ENCODE measurements at regions not wholly inside any gene's neighbourhood (a gene's known extent, or its start where the extent isn't known, plus 50 kb on each side); places are given as distances from the start of the nearest gene placed in this dataset.

- H3K27ac ChIP-seq (ENCODE audit: insufficient read depth, low read depth, low read length), result no peak overlapping the region
- dilution Hi-C loops (cut with MboI; ENCODE audit: extremely low pct_ligation_motif_present, low sequenced_read_pairs), result no loop called here
- no peak for TF ChIP-seq GATA2 (IDR thresholded peaks at IDR 0.05; ENCODE audit: insufficient read depth, insufficient read length, low read depth, low read length)
- no peak for TF ChIP-seq POLR2AphosphoS5 (IDR thresholded peaks at IDR 0.05; ENCODE audit: insufficient read depth, low read depth, low read length)
- no peak for TF ChIP-seq FOS (IDR thresholded peaks at IDR 0.05; ENCODE audit: borderline replicate concordance, insufficient read depth, low read length)
- TF ChIP-seq MYC (IDR thresholded peaks at IDR 0.05; ENCODE audit: low read depth, low read length), result no peak
- no peak for TF ChIP-seq EZH2 (IDR thresholded peaks at IDR 0.05; ENCODE audit: borderline replicate concordance, low read depth, low read length, severe bottlenecking)
- no peak for TF ChIP-seq POLR2A (IDR thresholded peaks at IDR 0.05; ENCODE audit: low read depth, low read length)
- no peak for TF ChIP-seq CTCF (IDR thresholded peaks at IDR 0.05; ENCODE audit: extremely low read depth in 1 of 2, insufficient read depth in 1 of 2, low read depth in 1 of 2, low read length in 2 of 2)
- TF ChIP-seq MAX (IDR thresholded peaks at IDR 0.05; ENCODE audit: insufficient read depth, insufficient read length), result no peak
- TF ChIP-seq JUN (IDR thresholded peaks at IDR 0.05; ENCODE audit: borderline replicate concordance, insufficient read depth, insufficient read length, low read depth), result no peak
- FAIRE-seq (no peak), DNase-seq (ENCODE audit: low read depth, low spot score) (no peak)
- no peaks in the 10 kb centered on the region for H3K79me2 ChIP-seq (ENCODE audit: control insufficient read depth, insufficient read depth, low read length)
- H3K36me3 ChIP-seq (ENCODE audit: control insufficient read depth in 2 of 2, extremely low read depth in 1 of 2, insufficient read depth in 2 of 2, low read length in 2 of 2), result no peaks in the 10 kb centered on the region
- H3K27me3 ChIP-seq (ENCODE audit: control insufficient read depth in 2 of 2, insufficient read depth in 2 of 2, low read length in 2 of 2), result no peaks in the 10 kb centered on the region
- ChIA-PET CTCF (no interaction called here), POLR2A (no interaction called here)
- no peaks in the 10 kb centered on the region for H4K20me1 ChIP-seq (replicated peaks; ENCODE audit: control insufficient read depth, extremely low read depth, insufficient read depth, low read length)
- H3K9ac ChIP-seq (replicated peaks; ENCODE audit: extremely low read depth, insufficient read depth, low read length), result no peak overlapping the region
- H3K4me3 ChIP-seq (replicated peaks in 1 of 3; ENCODE audit: insufficient read depth in 1 of 3, low read depth in 1 of 3, low read length in 3 of 3), result no peak overlapping the region
- BruUV-seq (replicated peaks), result no TSS peak
- H3K4me2 ChIP-seq (ENCODE audit: insufficient read depth, low read length), result no peak overlapping the region
- no peak overlapping the region for H2AFZ ChIP-seq (ENCODE audit: low read depth, low read length)
- H3K4me1 ChIP-seq (ENCODE audit: control insufficient read depth, extremely low read depth, insufficient read depth, low read length), result no peaks in the 10 kb centered on the region
- intact Hi-C loops (cut with micrococcal nuclease), result no loop called here
- H3K9me3 ChIP-seq (replicated peaks; ENCODE audit: control insufficient read depth, insufficient read depth, low read length), result no peaks in the 10 kb centered on the region
- H3K9me1 ChIP-seq (replicated peaks; ENCODE audit: control insufficient read depth, extremely low read depth, insufficient read depth, low read length), result no peaks in the 10 kb centered on the region
Measured at GRCh38 chr1:164926107-164926506, 367.1 kb downstream of the PBX1 start.

Data from endothelial cell of umbilical vein (primary cell).